Thymus (tissue), 11 donors: ENCODE measurements at regions not wholly inside any gene's neighbourhood (a gene's known extent, or its start where the extent isn't known, plus 50 kb on each side); places are given as distances from the start of the nearest gene placed in this dataset.

ENCODE experiments used
- DNase-seq, 9 donors: peaks; one replicate each; pipeline ENCODE4 v3.0.0-alpha.2; 2013; ENCODE audit warnings: low spot score in 9 of 9, low read depth in 6 of 9, missing footprints in 1 of 9
- H3K27ac ChIP-seq, 2 donors: one replicate each; pipeline ENCODE4 v1.5.1; 2013; ENCODE audit warnings: control low read depth in 1 of 2, low read depth in 1 of 2, low read length in 1 of 2, mild to moderate bottlenecking in 1 of 2, moderate library complexity in 1 of 2
- H3K27me3 ChIP-seq, 2 donors: one replicate each; pipeline ENCODE4 v1.5.1; 2013; ENCODE audit warnings: low read length in 1 of 2; ENCODE audit not compliant: control insufficient read depth in 2 of 2, insufficient read depth in 1 of 2
- H3K36me3 ChIP-seq, 2 donors: one replicate each; pipeline ENCODE4 v1.5.1; 2013; ENCODE audit warnings: low read length in 1 of 2, mild to moderate bottlenecking in 1 of 2, moderate library complexity in 1 of 2; ENCODE audit not compliant: control insufficient read depth in 2 of 2, insufficient read depth in 2 of 2
- H3K4me1 ChIP-seq, 2 donors: one replicate each; pipeline ENCODE4 v1.5.1; 2013; ENCODE audit warnings: low read length in 2 of 2; ENCODE audit not compliant: control insufficient read depth in 2 of 2, insufficient read depth in 2 of 2
- H3K4me3 ChIP-seq, 2 donors: one replicate each; pipeline ENCODE4 v1.5.1; 2013; ENCODE audit warnings: low read length in 2 of 2, control low read depth in 1 of 2, mild to moderate bottlenecking in 1 of 2
- H3K9me3 ChIP-seq, 2 donors: one replicate each; pipeline ENCODE4 v1.5.1; 2013; ENCODE audit warnings: low read length in 1 of 2, mild to moderate bottlenecking in 1 of 2; ENCODE audit not compliant: control insufficient read depth in 2 of 2, insufficient read depth in 1 of 2
- WGBS: extraction: QIAGEN DNeasy Blood & Tissue Kit; methylation state at CpG from one replicate; pipeline ENCODE4 v1.1.7; 2013; 5-methylcytosine and 5-hydroxymethylcytosine counted together
- donor health status: healthy.

GRCh38 chr3:188037965-188038581, 115.9 kb upstream of the LPP start:
- Histone ChIP-seq H3K27ac (no peak overlapping the region), H3K27me3 (no peaks in the 10 kb centered on the region), H3K36me3 (no peaks in the 10 kb centered on the region), H3K4me1 (peaks cover 6 to 37% of the 10 kb centered on the region in 2 donors), H3K4me3 (no peak overlapping the region), H3K9me3 (peaks cover 0 to 2% of the 10 kb centered on the region in 2 donors)
- DNase-seq, result no peak
- WGBS, result 89% methylated on average over 6 of the region's 6 CpGs

DNA sequence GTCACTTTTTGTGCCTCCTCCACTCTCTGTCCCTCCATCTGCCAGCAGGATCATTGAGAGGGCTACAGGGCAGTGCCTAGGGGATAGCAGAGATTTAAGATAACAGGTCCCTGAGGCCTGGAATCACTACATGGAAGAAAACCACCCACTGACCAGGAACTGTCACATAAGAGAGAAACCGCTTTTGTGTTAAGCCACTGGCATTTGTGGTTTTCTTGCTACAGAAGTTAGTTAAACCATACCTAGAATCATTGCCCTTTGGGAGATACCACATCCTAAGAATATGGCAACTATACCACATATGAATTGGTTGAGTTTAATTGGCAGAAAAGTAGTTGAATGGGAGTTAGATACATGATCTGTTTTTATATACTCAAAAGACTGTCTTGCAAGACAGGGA, 112.8 kb upstream of the LPP start:
- DNase-seq, result no peak
- 69% methylated on average over 1 of the region's 1 CpG for WGBS

GRCh38 chr3:188041895-188042294, 112.1 kb upstream of the LPP start:
- Histone ChIP-seq H3K27ac (no peak overlapping the region), H3K27me3 (no peaks in the 10 kb centered on the region), H3K4me3 (no peak overlapping the region), H3K4me1 (peaks cover 0 to 34% of the 10 kb centered on the region in 2 donors), H3K36me3 (no peaks in the 10 kb centered on the region), H3K9me3 (no peaks in the 10 kb centered on the region)
- no peak for DNase-seq
- over 99% methylated on average over 5 of the region's 5 CpGs for WGBS

More for the DNA sequence above, 112.8 kb upstream of the LPP start:
- no peaks in the 10 kb centered on the region for H3K27me3 ChIP-seq
- no peak overlapping the region for H3K4me3 ChIP-seq
- H3K27ac ChIP-seq, result no peak overlapping the region
- no peaks in the 10 kb centered on the region for H3K36me3 ChIP-seq
- H3K4me1 ChIP-seq, result peaks cover 5 to 36% of the 10 kb centered on the region in 2 donors
- no peaks in the 10 kb centered on the region for H3K9me3 ChIP-seq

DNA sequence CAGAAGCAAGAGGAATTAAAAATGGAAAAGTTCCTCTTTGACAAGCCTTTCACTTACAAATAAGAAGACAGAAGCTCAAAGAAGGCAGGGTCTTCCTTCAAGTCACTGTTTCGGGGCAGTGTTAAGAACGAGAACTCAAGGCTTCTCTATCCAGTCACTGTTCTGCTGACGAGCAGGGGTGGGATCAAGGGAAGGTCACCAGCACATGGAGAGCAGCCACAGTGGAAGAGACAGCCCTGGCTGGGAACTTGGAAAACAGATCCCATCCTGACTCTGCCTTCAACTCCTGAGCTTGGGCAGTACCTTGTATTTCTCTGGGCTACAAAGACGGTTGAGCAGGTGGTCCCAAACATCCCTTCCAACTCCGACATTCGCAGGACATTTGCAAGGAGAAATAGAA, 111.5 kb upstream of the LPP start:
- WGBS, result 97% methylated on average over 6 of the region's 6 CpGs
- H3K4me3 ChIP-seq, result no peak overlapping the region
- no peaks in the 10 kb centered on the region for H3K36me3 ChIP-seq
- H3K9me3 ChIP-seq, result no peaks in the 10 kb centered on the region
- DNase-seq, result no peak
- H3K27me3 ChIP-seq, result no peaks in the 10 kb centered on the region
- no peak overlapping the region for H3K27ac ChIP-seq
- H3K4me1 ChIP-seq, result peaks cover 0 to 32% of the 10 kb centered on the region in 2 donors

- no peaks in the 10 kb centered on the region for H3K27me3 ChIP-seq
- H3K4me3 ChIP-seq, result no peak overlapping the region
- no peak overlapping the region for H3K27ac ChIP-seq
- no peak for DNase-seq
- no peaks in the 10 kb centered on the region for H3K9me3 ChIP-seq
- H3K4me1 ChIP-seq, result peaks cover 0 to 35% of the 10 kb centered on the region in 2 donors
- WGBS, result 99% methylated on average over 2 of the region's 2 CpGs
- H3K36me3 ChIP-seq, result no peaks in the 10 kb centered on the region
Observed at GRCh38 chr3:188043891-188044290, 110.1 kb upstream of the LPP start.

GRCh38 chr3:188046561-188047211, 107.3 kb upstream of the LPP start:
- no peak overlapping the region for H3K27ac ChIP-seq
- H3K27me3 ChIP-seq, result no peaks in the 10 kb centered on the region
- H3K4me3 ChIP-seq, result no peak overlapping the region
- no peaks in the 10 kb centered on the region for H3K9me3 ChIP-seq
- H3K4me1 ChIP-seq, result peaks cover 17 to 53% of the 10 kb centered on the region in 2 donors
- WGBS, result 97% methylated on average over 2 of the region's 2 CpGs
- DNase-seq, result no peak
- no peaks in the 10 kb centered on the region for H3K36me3 ChIP-seq

DNA sequence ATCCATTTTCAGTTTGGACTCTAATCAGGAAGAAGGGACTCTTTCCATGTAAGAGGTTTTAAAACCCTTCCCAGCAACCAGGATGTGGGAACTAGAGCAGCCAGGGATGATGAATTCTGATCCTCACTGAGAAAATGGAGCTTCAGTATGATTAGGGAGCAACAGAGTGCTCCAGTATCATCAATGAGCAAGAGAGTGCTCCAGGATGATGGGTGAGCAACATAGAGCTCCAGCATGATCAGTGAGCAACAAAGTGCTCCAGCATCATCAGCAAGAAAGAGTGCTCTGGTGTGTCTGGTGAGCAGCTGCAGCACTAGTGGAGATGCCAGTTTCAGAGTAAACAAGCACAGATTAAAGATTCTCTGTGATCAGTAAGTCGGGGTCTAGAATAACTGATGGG, 106.4 kb upstream of the LPP start:
- Histone ChIP-seq H3K4me1 (peaks cover 22 to 58% of the 10 kb centered on the region in 2 donors), H3K36me3 (no peaks in the 10 kb centered on the region), H3K9me3 (no peaks in the 10 kb centered on the region), H3K27me3 (no peaks in the 10 kb centered on the region), H3K27ac (peak overlapping the region in 1 of 2 donors; percentile 53), H3K4me3 (no peak overlapping the region)
- WGBS, result 93% methylated on average over 1 of the region's 1 CpG
- DNase-seq, result peak in 1 of 9 donors; percentile 40

DNA sequence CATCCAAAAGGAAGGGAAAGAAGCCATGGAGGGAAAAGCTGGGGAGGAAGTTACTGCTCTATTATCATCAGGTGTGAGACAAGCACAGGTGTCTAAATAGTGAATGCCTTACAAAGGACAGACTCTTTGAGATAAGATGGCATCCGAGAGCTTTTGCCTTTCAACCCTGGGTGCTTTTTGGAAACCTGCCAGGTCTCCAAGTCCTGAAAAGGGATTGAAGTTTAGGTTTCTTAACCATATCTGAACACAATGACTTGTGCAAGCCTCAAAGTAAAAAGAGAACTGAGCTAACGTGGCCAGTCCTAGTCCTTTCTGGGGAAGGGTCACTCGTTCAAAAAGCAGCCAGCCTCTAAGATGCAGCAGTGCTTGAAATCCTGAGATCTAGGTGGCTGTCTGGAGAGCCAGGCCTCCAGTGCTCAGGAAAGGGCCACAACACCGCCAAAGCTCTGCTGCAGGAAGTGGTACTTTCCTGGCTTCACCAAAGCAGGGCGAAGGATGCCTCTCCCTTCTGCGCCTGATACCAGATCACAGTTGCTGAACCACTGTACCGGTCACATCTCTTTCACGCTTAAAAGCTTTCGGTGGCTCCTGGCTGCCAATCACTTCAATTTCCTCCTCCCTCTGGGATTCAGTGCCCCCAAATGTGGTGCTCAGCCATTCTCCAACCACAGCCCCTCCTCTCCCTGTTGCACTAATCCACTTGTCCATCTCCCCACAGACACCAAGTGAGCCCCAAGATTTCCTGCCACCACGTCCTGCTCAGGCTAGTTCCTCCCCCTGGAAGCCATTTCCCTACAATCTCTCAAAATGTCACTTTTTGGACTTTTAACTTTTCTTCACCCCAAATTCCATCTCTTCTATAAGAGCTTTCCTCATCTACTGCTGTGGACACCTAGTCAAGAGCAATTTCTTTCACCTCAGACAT, 104.1 kb upstream of the LPP start:
- no peak overlapping the region for H3K4me3 ChIP-seq

GRCh38 chr3:188051801-188052168, 102.2 kb upstream of the LPP start:
- Histone ChIP-seq H3K4me1 (peaks cover 27 to 62% of the 10 kb centered on the region in 2 donors), H3K36me3 (no peaks in the 10 kb centered on the region), H3K9me3 (no peaks in the 10 kb centered on the region), H3K27ac (no peak overlapping the region), H3K4me3 (no peak overlapping the region), H3K27me3 (no peaks in the 10 kb centered on the region)
- no peak for DNase-seq
- 95% methylated on average over 8 of the region's 8 CpGs for WGBS

More for the DNA sequence above, 104.1 kb upstream of the LPP start:
- WGBS, result 18% methylated on average over 10 of the region's 10 CpGs
- Histone ChIP-seq H3K9me3 (no peaks in the 10 kb centered on the region), H3K4me1 (peaks cover 27 to 69% of the 10 kb centered on the region in 2 donors), H3K27ac (peak overlapping the region in 1 of 2 donors; percentile 68), H3K27me3 (no peaks in the 10 kb centered on the region), H3K36me3 (no peaks in the 10 kb centered on the region)
- DNase-seq, result peak in 5 of 9 donors; percentile 37 to 76 (median 52)
